HG02885 (cell line): ENCODE measurements at regions not wholly inside any gene's neighbourhood (a gene's known extent, or its start where the extent isn't known, plus 50 kb on each side); places are given as distances from the start of the nearest gene placed in this dataset.

Source experiments
- ATAC-seq: cut with Tn5 transposase; IDR thresholded peaks from one replicate; pipeline ENCODE4 v1.9.1; 2021; ENCODE audit warnings: mild to moderate bottlenecking; ENCODE audit not compliant: unreplicated experiment, poor library complexity

GRCh38 chr7:131251371-131251770, 76.3 kb upstream of the MKLN1 start:
- no peak for ATAC-seq

GRCh38 chr7:131252976-131253375, 74.7 kb upstream of the MKLN1 start:
- ATAC-seq, result no peak

GRCh38 chr7:131254211-131254610, 73.5 kb upstream of the MKLN1 start:
- no peak for ATAC-seq

GRCh38 chr7:131255242-131255641, 72.4 kb upstream of the MKLN1 start:
- ATAC-seq, result no peak

- ATAC-seq, result no peak
Observed at GRCh38 chr7:131261476-131261994, 66.1 kb upstream of the MKLN1 start.

- no peak for ATAC-seq
Observed at GRCh38 chr7:131265227-131265626, 62.4 kb upstream of the MKLN1 start.

GRCh38 chr7:131267631-131268030, 60.0 kb upstream of the MKLN1 start:
- ATAC-seq, result no peak

- no peak for ATAC-seq
Observed at GRCh38 chr7:131268906-131269305, 58.8 kb upstream of the MKLN1 start.

- ATAC-seq, result no peak
Observed at GRCh38 chr7:131272086-131272485, 55.6 kb upstream of the MKLN1 start.

- ATAC-seq, result no peak
Observed at GRCh38 chr7:131274986-131275385, 52.7 kb upstream of the MKLN1 start.

GRCh38 chr7:131276190-131276589, 51.5 kb upstream of the MKLN1 start:
- ATAC-seq, result no peak

GRCh38 chr7:131276748-131277147, 50.9 kb upstream of the MKLN1 start:
- ATAC-seq, result no peak
